Type B pancreatic cell (in vitro differentiated cells): ENCODE measurements at regions not wholly inside any gene's neighbourhood (a gene's known extent, or its start where the extent isn't known, plus 50 kb on each side); places are given as distances from the start of the nearest gene placed in this dataset.

Experiments used
- DNase-seq: peaks from one replicate; pipeline ENCODE4 v3.0.0; 2021; ENCODE audit warnings: mixed read lengths; ENCODE audit not compliant: unreplicated experiment; ENCODE audit errors: extremely low spot score
- H3K27ac Mint-ChIP-seq: 2 replicates; pipeline ENCODE4 v1.8.0; 2021; ENCODE audit warnings: mild to moderate bottlenecking, mixed read lengths
- H3K27me3 Mint-ChIP-seq: 2 replicates; pipeline ENCODE4 v1.8.0; 2021; ENCODE audit warnings: mixed read lengths
- H3K36me3 Mint-ChIP-seq: 2 replicates; pipeline ENCODE4 v1.8.0; 2021; ENCODE audit warnings: mixed read lengths
- H3K4me1 Mint-ChIP-seq: one replicate; pipeline ENCODE4 v1.8.0; 2021; ENCODE audit warnings: mixed read lengths; ENCODE audit not compliant: unreplicated experiment
- H3K4me3 Mint-ChIP-seq: 2 replicates; pipeline ENCODE4 v1.8.0; 2021; ENCODE audit warnings: mild to moderate bottlenecking, mixed read lengths
- H3K9me3 Mint-ChIP-seq: 2 replicates; pipeline ENCODE4 v1.8.0; 2021; ENCODE audit warnings: mixed read lengths
- CTCF ChIP-seq: fragments of 200-600 bp; sonication (generic); conservative IDR thresholded peaks from 2 replicates; pipeline ENCODE4 v1.5.0; 2021; ENCODE audit warnings: antibody characterized with exemption, mild to moderate bottlenecking

GRCh38 chr2:46836295-46837111, 79.1 kb downstream of the MCFD2 start:
- no peak for TF ChIP-seq CTCF
- DNase-seq: no peak

GRCh38 chr2:46835520-46835919, 80.1 kb downstream of the MCFD2 start:
- Mint-ChIP-seq H3K4me1 (no peaks in the 10 kb centered on the region), H3K27me3 (peaks cover 3% of the 10 kb centered on the region), H3K27ac (no peak overlapping the region), H3K9me3 (peaks cover 4% of the 10 kb centered on the region), H3K36me3 (no peaks in the 10 kb centered on the region), H3K4me3 (no peak overlapping the region)
- no peak for TF ChIP-seq CTCF
- DNase-seq: no peak

More at GRCh38 chr2:46836295-46837111, 79.1 kb downstream of the MCFD2 start:
- no peak overlapping the region for H3K4me3 Mint-ChIP-seq
- H3K9me3 Mint-ChIP-seq: no peaks in the 10 kb centered on the region
- no peak overlapping the region for H3K27ac Mint-ChIP-seq
- peaks cover 3% of the 10 kb centered on the region for H3K27me3 Mint-ChIP-seq
- no peaks in the 10 kb centered on the region for H3K4me1 Mint-ChIP-seq
- no peaks in the 10 kb centered on the region for H3K36me3 Mint-ChIP-seq

GRCh38 chr2:46832543-46832942, 83.1 kb downstream of the MCFD2 start:
- DNase-seq: no peak
- no peak for TF ChIP-seq CTCF
- H3K4me1 Mint-ChIP-seq: no peaks in the 10 kb centered on the region
- H3K36me3 Mint-ChIP-seq: no peaks in the 10 kb centered on the region
- H3K27ac Mint-ChIP-seq: no peak overlapping the region
- peaks cover 4% of the 10 kb centered on the region for H3K9me3 Mint-ChIP-seq
- H3K27me3 Mint-ChIP-seq: peaks cover 4% of the 10 kb centered on the region
- H3K4me3 Mint-ChIP-seq: no peak overlapping the region

- Mint-ChIP-seq H3K4me3 (no peak overlapping the region), H3K4me1 (no peaks in the 10 kb centered on the region), H3K27me3 (peaks cover 4% of the 10 kb centered on the region), H3K36me3 (no peaks in the 10 kb centered on the region), H3K9me3 (peaks cover 4% of the 10 kb centered on the region), H3K27ac (no peak overlapping the region)
- TF ChIP-seq CTCF: no peak
- no peak for DNase-seq
Measured at GRCh38 chr2:46831869-46832265, 83.7 kb downstream of the MCFD2 start.

- Mint-ChIP-seq H3K27me3 (peaks cover 4% of the 10 kb centered on the region), H3K4me3 (no peak overlapping the region), H3K9me3 (peaks cover 4% of the 10 kb centered on the region), H3K36me3 (no peaks in the 10 kb centered on the region), H3K27ac (no peak overlapping the region), H3K4me1 (no peaks in the 10 kb centered on the region)
- no peak for DNase-seq
- TF ChIP-seq CTCF: no peak
Measured at GRCh38 chr2:46831051-46831868, 84.3 kb downstream of the MCFD2 start.
